HK-2 (cell line): ENCODE measurements at regions not wholly inside any gene's neighbourhood (a gene's known extent, or its start where the extent isn't known, plus 50 kb on each side); places are given as distances from the start of the nearest gene placed in this dataset.

Source experiments
- DNase-seq: peaks from one replicate; pipeline ENCODE4 v3.0.0-alpha.2; 2018; ENCODE audit not compliant: unreplicated experiment

- no peak for DNase-seq
These were observed 121.9 kb upstream of the PDZRN3 start for GRCh38 chr3:73746623-73747022.

GRCh38 chr3:73745526-73746191 is 120.9 kb upstream of the PDZRN3 start:
- no peak for DNase-seq

- no peak for DNase-seq
These were observed 118.8 kb upstream of the PDZRN3 start for GRCh38 chr3:73743551-73743950.

- DNase-seq = no peak
These were observed 115.2 kb upstream of the PDZRN3 start for GRCh38 chr3:73739791-73740453.

GRCh38 chr3:73738711-73739110 is 114.0 kb upstream of the PDZRN3 start:
- no peak for DNase-seq

GRCh38 chr3:73734211-73735089 is 109.7 kb upstream of the PDZRN3 start:
- DNase-seq = no peak

GRCh38 chr3:73733746-73734145 is 109.0 kb upstream of the PDZRN3 start:
- DNase-seq = no peak

GRCh38 chr3:73729969-73730440 is 105.3 kb upstream of the PDZRN3 start:
- no peak for DNase-seq

- no peak for DNase-seq
These were observed 103.1 kb upstream of the PDZRN3 start for GRCh38 chr3:73727854-73728253.

- no peak for DNase-seq
These were observed 102.5 kb upstream of the PDZRN3 start for GRCh38 chr3:73727117-73727821.

- no peak for DNase-seq
These were observed 98.9 kb upstream of the PDZRN3 start for GRCh38 chr3:73723596-73723995.

- no peak for DNase-seq
These were observed 95.1 kb upstream of the PDZRN3 start for GRCh38 chr3:73719861-73720260.

- DNase-seq = no peak
These were observed 94.7 kb upstream of the PDZRN3 start for GRCh38 chr3:73719413-73719851.

- no peak for DNase-seq
These were observed 93.8 kb upstream of the PDZRN3 start for GRCh38 chr3:73718326-73719110.

GRCh38 chr3:73716418-73716817 is 91.7 kb upstream of the PDZRN3 start:
- no peak for DNase-seq

- DNase-seq = no peak
These were observed 85.6 kb upstream of the PDZRN3 start for GRCh38 chr3:73710340-73710739.

GRCh38 chr3:73709712-73710111 is 85.0 kb upstream of the PDZRN3 start:
- no peak for DNase-seq

- no peak for DNase-seq
These were observed 84.2 kb upstream of the PDZRN3 start for GRCh38 chr3:73708956-73709355.

- no peak for DNase-seq
These were observed 83.0 kb upstream of the PDZRN3 start for GRCh38 chr3:73707772-73708171.

GRCh38 chr3:73706771-73707170 is 82.0 kb upstream of the PDZRN3 start:
- DNase-seq = no peak

GRCh38 chr3:73705792-73706191 is 81.1 kb upstream of the PDZRN3 start:
- no peak for DNase-seq
